ENCODE measurements at regions not wholly inside any gene's neighbourhood (a gene's known extent, or its start where the extent isn't known, plus 50 kb on each side); places are given as distances from the start of the nearest gene placed in this dataset.

DNA sequence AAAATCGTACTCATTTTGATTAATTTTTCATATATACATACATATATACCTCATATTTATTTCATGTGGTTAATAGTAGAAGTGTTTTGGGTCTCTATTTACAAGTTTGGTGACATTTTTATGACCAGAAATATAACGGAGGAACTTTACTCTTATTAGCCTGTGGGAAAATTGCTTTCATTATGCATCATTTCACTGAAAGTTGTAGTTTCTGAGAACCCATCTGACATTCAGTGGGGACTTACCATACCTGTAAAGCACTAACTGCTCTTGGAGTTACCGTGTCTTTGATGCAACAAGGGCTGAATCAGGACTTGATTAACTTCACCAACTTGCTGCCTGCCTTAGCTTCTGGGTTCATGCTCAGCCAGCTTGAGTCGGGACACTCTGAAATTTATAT lies 49.9 kb upstream of the ITPKB start:
- TF ChIP-seq, protein P1, sequence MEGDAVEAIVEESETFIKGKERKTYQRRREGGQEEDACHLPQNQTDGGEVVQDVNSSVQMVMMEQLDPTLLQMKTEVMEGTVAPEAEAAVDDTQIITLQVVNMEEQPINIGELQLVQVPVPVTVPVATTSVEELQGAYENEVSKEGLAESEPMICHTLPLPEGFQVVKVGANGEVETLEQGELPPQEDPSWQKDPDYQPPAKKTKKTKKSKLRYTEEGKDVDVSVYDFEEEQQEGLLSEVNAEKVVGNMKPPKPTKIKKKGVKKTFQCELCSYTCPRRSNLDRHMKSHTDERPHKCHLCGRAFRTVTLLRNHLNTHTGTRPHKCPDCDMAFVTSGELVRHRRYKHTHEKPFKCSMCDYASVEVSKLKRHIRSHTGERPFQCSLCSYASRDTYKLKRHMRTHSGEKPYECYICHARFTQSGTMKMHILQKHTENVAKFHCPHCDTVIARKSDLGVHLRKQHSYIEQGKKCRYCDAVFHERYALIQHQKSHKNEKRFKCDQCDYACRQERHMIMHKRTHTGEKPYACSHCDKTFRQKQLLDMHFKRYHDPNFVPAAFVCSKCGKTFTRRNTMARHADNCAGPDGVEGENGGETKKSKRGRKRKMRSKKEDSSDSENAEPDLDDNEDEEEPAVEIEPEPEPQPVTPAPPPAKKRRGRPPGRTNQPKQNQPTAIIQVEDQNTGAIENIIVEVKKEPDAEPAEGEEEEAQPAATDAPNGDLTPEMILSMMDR (IDR thresholded peaks at IDR 0.05): no peak
- TF ChIP-seq POLR2A (IDR thresholded peaks at IDR 0.05): no peak
